GM18508 (cell line): ENCODE measurements at regions not wholly inside any gene's neighbourhood (a gene's known extent, or its start where the extent isn't known, plus 50 kb on each side); places are given as distances from the start of the nearest gene placed in this dataset.
"Not testable (repeated sequence)": the region's sequence is repeated elsewhere in the genome, so short reads cannot be mapped to it uniquely, and the experiment has no call there.

ENCODE experiments used
- ATAC-seq: cut with Tn5 transposase; IDR thresholded peaks from one replicate; pipeline ENCODE4 v1.9.1; 2021; ENCODE audit warnings: moderate number of reproducible peaks; ENCODE audit not compliant: insufficient read depth, unreplicated experiment

DNA sequence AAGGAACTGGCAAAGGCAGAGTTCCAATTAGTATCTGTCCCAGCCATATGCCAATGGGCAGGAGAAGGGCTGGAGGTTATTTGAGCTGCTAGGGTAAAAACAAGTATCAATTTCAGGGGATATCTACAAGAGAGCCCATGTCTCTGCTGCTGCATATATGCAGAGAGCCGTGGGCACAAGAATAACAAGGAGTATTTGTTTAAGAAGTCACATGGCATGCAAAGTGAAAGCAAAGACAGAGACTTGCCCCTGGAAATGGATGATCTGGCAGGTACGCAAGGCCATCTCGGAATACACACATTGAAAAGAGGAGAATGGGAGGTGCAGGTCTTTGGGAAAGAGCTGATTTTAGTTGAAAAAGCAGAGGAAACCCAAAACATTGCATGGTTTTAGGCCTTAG lies 170.6 kb downstream of the EVA1A start:
- ATAC-seq = no peak

DNA sequence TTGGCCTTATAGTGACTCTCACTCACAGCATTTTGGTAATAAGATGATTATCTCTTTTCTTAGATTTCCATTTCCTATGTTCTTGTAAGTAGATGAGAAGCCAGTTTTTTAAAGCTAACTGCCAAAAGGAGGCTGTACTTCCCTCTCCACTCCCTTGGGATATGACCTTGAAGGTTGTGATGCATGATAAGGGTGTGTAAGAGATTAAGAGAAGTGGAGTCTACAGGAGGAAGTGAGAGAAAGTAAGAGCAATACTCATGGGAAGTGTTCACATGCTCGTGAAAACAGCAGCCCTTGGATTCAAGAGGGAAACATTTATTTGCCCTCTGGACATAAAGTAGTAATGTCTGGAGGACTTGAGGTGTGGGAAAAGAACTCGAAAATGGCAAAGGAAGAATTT lies 171.5 kb downstream of the EVA1A start:
- no peak for ATAC-seq

DNA sequence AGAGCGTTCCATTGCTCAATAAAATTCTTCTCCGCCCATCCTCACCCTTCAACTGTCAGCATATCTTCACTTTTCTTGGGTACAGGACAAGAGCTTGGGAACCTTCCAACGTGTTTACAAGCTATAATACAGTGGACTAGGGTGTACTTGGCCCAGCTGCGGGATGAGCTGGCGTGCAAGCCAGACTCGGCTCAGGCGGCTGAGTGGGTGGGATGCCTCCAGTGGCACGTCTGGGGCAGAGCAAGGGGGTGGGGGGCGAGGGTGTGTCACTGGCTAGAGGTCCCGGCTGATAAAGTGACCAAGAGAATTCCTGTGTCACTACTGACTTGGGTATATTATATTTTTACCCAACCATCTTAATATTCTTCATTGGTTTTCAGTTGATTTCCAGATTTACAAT lies 179.7 kb downstream of the EVA1A start:
- ATAC-seq = no peak

DNA sequence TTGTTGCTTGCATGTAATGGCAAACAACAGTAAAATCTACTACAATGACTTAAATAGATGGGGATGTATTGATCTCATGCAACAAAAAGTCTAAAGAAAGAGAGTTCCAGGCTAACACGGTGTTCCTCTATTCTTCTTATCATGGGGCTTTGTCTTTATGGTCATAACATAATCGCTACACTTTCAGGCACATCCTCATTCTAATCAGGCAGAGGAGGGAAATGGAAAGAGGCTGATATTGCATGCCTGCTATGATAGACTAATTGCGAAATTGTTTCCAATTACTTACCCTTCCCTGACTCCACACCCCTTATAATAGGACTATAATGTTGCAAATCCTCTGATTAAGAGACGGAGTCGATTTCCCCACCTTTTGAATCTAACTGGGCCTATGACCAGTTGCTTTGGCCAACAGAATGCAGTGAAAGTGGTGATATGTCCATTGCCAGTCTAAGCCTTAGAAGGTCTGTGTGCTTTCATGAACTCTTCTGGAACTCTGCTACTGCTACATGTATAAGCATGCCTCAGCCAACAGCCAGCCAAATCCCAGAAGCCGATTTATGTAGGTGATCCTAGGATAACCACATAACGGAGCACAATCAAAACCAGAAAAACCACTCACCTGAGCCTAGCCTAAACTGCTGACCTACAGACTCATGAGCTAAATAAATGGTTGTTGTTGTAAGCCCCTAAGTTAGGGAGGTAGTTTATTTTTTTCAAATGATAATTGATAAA lies 180.3 kb upstream of the TACR1 start:
- no peak for ATAC-seq

DNA sequence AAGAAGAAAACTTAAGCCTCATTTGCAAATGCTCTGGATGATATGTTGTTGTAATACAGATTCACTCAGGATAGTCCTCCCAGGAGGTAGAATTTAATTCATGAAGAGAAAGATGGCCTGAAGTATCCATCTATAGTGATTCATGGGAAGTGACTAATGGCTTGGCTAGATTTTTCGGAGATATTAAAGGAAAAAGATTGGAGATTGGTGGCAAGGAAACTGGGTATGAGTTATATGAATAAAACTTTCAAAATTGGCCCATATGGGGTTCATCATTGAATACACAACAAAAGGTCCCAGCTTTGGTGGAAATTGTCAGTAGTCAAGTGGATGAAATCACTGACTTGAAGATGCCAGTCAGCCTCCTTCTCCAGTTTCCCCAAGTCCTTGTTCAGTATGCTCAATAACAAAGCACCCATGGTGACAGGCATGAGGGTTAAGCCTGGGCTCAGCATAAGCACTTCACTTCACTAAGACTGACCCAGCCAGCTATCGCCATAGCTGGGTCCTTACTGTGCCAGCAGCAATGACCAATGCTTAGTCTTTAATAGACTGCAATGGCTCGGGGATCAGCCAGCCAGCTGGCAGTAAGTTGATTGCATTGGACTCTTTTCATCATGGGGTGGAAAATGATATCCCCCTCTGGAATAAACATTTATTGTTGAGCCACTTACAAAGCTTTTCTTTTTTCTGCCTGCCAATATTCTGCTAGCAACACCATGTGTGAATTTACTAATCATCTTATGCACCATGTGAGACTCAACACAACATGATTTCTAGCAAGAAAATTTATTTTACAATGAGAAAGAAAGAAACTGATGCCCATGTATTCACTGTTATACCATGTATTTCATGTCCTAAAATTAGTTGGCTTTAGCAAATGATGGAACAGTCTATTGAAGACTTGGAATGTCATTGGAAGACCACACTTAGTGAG lies 176.6 kb upstream of the TACR1 start:
- ATAC-seq = no peak

DNA sequence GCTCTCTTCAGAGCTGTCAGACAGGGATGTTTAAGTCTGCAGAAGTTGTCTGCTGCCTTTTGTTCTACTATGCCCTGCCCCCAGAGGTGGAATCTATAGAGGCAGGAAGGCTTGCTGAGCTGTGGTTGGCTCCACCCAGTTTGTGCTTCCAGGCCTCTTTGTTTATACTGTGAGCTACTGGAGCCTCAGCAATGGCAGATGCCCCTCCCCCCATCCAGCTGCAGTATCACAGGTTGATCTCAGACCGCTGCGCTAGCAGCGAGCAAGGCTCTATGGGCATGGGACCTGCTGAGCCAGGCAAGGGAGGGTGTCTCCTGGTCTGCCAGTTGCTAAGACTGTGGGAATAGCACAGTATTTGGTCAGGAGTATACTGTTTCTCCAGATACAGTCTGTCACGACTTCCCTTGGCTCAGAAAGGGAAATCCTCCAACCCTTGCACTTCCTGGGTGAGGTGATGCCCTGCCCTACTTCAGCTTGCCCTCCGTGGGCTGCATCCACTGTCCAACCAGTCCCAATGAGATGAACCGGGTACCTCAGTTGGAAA lies 175.2 kb upstream of the TACR1 start:
- ATAC-seq = not testable (repeated sequence)

DNA sequence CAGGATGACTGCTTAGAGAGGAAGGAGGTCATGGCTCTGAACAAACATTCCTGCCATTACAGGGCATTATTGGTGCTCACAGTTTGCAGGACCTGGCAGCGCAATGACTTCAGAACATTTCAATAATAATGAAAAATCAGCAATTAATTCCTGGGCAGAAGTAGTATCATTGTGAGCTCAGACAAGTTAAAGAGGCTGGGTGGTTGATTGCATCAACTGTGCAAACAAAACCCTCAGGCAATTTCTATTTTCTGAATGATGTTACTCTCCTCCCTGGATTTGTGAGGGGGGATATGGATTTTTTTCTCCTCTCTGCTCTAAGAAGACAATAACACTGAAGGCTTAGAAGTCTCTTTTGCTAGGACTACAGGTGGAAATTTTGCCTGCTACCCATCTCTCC lies 168.1 kb upstream of the TACR1 start:
- no peak for ATAC-seq

DNA sequence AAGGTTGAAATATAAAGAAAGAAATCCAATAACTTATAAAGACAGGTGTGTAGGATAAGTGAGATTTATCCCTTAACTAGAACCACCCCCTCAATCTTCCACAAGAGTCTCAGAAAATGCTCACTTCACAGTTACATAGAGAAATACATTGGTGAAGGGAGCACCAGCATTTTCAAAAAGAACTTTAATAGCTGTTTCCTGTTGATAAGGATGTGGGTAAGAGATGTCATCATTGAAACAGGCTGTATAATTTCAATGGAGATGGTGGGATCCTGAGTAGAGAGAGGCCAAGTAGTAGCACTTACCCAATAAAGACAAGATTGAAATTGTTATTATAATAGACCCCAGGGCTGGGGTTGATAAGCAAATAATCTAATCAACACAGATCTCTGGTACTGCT lies 162.2 kb upstream of the TACR1 start:
- no peak for ATAC-seq

DNA sequence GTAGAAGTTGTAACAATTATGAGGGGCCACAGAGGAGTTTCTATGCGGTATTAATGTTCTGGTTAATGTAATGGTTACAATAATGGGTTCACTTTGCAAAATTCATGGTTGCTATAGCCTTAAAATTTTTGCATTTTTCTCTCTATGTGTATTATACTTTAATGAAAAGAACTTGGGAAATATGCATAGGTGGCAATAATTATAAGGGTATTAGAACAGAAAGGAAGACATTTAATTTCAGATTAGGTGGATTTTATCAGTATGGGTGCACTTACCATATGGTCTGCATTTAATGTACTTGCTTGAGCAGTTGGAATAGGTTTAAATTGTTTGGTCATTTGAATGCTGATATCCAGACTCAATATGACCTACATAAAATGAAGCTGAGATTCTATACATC lies 161.6 kb upstream of the TACR1 start:
- no peak for ATAC-seq

DNA sequence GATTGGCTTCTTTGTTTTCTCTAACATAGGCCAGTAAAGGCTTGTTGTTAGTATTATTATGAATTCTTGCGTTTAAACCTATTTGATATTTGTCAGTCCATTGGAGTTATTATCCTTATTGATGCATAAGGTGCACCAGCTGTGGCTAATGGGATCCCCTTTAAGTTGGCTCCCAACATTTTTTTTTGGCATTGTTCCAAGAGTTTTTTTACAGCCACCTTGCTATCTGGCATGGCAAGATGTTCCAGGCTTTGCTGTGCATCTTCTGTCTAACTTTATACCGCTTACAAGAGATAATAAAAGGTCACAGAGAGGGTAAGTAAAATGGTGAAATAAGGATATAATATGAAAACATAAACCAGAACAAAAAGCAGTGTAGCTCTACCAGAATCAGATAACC lies 157.5 kb upstream of the TACR1 start:
- ATAC-seq = no peak

DNA sequence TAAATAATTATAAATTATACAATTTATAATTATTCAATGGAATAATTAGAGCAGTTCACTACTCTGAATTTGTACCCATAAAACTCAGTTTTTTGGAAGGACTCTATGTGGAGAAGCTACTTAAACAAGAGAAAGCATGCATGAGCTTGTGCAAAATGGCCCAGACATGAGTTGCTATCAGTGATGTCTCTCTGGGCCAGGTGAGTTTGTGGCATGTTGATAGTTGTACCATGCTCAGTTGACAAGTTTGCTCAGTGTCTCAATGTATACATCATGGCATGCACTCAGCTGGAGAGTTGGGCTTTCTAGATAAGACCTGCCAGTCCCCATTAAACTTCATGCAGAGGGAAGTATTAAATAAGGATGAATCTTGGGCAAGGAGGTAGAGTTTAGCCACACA lies 153.8 kb upstream of the TACR1 start:
- no peak for ATAC-seq

DNA sequence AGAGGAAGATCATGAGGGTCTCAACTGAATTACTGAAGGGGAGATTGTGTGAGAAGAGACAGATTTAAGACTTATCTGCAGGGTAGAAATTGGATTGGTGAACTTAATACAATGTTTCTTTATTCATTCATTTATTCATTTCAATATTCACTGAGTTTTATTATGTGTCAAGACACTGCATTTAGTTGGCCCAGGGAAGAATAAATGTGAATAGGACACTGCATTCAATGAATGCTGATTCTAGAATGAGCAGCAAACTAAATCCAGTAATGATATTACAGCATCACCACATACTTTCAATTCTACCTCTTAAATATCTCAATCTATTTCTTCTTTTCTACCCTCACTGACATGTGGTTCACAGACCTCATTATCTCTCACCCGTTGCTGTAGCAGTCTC lies 149.0 kb upstream of the TACR1 start:
- ATAC-seq = no peak

DNA sequence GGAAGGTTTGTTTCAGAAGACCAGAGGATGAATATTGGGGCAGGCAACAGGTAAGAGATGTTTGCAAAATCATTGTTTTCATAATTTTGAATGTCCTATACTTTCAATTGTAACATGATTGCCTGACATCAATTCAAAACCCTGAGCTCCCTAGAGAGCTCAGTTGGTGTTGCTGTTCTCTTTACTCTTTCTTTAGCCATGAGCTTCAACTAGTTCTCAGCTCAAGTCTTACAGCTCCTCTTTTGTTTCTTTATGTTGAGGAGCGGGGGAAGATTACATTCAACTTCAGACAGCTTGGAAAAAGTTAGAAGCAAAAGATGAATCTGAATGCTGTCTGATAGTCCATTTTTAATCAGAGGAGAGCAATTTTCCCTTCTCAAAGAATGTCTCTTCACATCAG lies 144.8 kb upstream of the TACR1 start:
- no peak for ATAC-seq

DNA sequence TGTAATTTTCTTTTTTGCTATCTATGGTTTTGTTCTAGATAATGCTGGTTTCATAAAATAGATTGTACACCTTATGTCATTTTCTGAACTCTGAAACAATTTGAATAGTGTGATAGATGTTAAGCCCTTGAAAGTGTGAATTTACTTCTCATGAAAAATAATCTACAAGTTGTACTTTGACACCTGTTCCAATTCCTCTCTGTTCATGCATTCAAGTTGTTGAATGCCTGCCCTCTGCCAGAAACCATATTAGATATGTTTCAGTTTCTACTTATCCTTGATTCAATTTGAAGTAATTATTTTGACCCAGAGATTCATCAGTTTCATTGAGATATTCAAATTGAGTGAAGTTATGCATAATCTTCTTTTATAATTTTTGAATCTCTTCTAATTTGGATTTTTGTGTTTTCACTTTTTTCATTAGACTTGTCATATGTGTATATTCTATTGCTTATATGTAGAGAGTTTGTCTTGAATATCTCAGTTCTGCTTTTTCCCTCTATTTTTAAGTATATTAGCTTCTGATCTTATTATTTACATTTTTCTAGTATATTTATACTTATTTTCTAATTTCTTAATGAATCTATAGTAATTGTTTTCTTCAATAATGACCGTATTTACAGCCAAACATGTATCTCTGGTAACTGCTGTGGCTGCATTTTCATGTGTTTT lies 143.3 kb upstream of the TACR1 start:
- no peak for ATAC-seq

DNA sequence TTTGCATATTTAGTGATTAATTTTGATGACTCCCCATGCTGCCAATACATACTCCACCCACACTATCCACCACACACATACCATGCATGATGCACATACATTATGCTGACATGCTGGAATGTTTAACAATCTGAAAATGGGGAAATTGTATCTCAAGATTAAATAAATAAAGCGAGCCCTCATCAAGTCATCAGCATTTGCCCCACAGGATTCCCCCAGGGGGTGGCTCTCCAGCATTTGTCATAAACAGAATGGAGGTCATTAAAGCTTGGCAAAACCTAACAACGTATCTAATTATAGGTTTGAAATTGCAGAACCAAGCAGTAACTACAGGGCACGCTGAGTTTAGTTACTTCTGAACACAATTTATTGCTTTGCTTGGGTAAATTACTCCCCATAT lies 141.2 kb upstream of the TACR1 start:
- ATAC-seq = no peak

DNA sequence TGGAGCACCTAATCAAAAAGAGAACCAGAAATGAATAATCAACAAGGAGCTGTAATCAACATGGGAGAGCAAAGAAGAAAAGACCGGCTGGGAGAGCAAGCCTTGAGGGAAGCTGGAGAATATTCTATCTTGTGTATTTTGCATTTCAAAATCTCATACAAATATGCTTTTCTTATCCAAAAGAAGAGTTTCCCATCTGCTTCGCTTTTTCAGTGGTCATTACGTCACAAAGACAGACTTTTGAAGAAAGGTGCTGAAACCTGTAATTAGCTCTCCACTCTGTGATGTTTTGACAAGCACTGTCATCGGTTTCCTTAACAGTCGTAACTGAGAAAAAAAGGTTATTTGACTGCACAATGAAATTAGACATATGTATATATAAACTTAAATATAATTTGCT lies 139.1 kb upstream of the TACR1 start:
- no peak for ATAC-seq

DNA sequence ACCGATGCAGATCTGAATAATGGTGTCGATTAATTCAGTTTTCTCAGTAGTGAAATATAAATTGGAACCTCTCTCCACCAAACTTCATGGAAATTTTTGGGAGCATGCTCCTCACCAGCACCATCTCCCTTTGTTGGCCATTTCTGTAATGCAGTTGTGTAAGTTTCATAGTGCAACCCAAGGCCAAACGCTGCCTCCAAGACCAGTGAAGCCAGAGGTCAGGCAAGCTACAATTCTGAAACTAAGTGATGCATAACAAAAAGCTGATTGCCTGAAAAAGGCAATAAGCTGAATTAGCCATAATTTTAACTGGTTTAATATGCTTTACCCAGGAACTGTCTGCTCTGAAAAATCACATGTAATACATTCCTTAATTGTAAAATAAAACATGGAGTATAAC lies 138.3 kb upstream of the TACR1 start:
- no peak for ATAC-seq

DNA sequence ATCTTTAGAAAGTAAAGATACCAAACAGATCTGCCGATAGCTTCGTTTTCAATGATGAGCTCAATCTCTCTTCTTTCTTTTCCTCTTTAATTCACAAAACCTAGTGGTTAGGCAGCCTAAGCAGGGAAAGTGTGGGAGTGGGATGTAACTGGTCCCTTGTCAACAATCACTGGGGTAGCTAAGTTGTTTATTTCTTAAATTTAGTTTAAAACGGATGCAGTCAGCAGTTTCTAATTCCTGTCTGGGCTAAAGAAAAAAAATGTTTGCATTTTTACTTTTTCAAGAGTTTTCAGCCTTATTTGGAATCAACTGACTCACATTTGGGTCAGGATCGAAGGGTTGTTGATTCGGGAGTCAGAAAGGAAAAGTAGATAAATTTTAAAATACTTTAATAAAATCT lies 137.7 kb upstream of the TACR1 start:
- no peak for ATAC-seq

DNA sequence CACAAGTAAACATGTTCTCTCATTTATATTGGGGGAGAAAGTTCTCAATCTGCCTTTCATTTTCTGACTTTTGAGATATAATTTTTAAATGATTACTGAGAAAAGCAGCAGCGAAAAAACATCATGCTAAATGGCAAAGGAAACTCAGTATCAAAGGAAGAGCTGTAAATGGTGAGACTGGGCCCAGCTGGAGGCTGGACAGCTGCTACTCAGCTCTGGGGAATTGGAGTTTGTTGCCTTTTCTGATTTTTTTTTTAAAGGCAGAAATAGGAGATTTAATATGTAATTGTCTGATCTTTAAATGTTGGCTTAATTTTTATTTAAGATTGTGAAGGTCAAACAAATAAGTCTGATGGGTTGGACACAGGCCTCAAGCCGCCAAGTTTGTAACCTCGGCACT lies 137.1 kb upstream of the TACR1 start:
- ATAC-seq = no peak

DNA sequence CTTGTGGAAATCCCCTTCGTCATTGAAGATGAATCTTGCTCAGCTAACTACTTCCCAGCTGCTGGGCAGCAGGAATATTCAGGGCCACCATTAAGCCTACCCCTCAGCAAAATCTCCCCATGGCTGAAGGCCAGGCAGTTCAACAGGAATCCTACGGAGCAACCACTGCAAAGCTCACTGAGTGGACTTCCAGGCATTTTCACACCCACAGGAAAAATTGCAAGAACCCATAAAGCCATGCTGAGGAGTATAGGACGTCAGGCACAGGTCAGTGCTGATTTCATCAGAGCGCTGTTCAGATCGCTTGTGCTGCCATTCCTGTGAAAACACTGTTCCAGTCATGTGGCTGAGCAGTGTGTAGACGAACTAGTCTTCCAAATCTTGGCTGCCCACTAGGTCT lies 134.8 kb upstream of the TACR1 start:
- no peak for ATAC-seq

DNA sequence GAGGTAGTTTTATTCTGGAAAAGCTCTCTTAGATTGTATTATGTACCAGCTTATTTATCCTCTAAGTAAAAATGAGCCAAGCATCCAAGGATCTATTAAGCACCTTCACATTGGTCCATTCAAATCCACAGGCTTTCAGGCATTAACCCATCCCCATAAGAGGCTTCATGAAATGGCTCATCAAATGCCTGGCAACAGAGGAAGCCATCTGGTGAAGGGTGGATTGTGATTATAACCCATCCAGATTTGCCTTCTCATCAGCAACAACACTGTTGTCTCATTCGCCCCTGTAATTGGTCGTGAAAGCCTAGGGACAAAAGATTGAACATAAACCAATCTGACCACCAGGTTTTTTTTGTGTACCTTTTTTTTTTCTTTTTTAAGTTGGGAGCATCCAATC lies 134.3 kb upstream of the TACR1 start:
- ATAC-seq = no peak
